HCEC 1CT (cell line): ENCODE measurements at regions not wholly inside any gene's neighbourhood (a gene's known extent, or its start where the extent isn't known, plus 50 kb on each side); places are given as distances from the start of the nearest gene placed in this dataset.
A peak's percentile ranks its signal among the peaks of the same experiment; 100 is the strongest.

Experiments used
- DNase-seq: peaks from one replicate; pipeline ENCODE4 v3.0.0-alpha.2; 2017

- DNase-seq, result no peak
Observed at GRCh38 chr9:108600896-108601295, 254.9 kb downstream of the ACTL7B start.

- DNase-seq, result no peak
Observed at GRCh38 chr9:108599571-108599970, 256.2 kb downstream of the ACTL7B start.

- no peak for DNase-seq
Observed at GRCh38 chr9:108591121-108591520, 264.7 kb downstream of the ACTL7B start.

- no peak for DNase-seq
Observed at GRCh38 chr9:108588246-108588645, 267.5 kb downstream of the ACTL7B start.

GRCh38 chr9:108586471-108587139 lies 269.2 kb downstream of the ACTL7B start:
- no peak for DNase-seq

- DNase-seq, result no peak
Observed at GRCh38 chr9:108584860-108585259, 270.9 kb downstream of the ACTL7B start.

GRCh38 chr9:108582726-108583125 lies 273.1 kb downstream of the ACTL7B start:
- DNase-seq, result no peak

- DNase-seq, result peak; percentile 41
Observed at GRCh38 chr9:108579757-108580439, 275.9 kb downstream of the ACTL7B start.

- DNase-seq, result no peak
Observed at GRCh38 chr9:108575276-108575675, 280.5 kb downstream of the ACTL7B start.

- DNase-seq, result peak; percentile 56
Observed at GRCh38 chr9:108569624-108570023, 286.2 kb downstream of the ACTL7B start.

GRCh38 chr9:108568093-108568492 lies 287.7 kb downstream of the ACTL7B start:
- DNase-seq, result no peak

- no peak for DNase-seq
Observed at GRCh38 chr9:108567571-108567970, 288.2 kb downstream of the ACTL7B start.

GRCh38 chr9:108565651-108566378 lies 290.0 kb downstream of the ACTL7B start:
- peak; percentile 75 for DNase-seq

- no peak for DNase-seq
Observed at GRCh38 chr9:108562176-108562575, 293.6 kb downstream of the ACTL7B start.

GRCh38 chr9:108559432-108559831 lies 296.4 kb downstream of the ACTL7B start:
- DNase-seq, result no peak

- no peak for DNase-seq
Observed at GRCh38 chr9:108554831-108555230, 301.0 kb downstream of the ACTL7B start.

- no peak for DNase-seq
Observed at GRCh38 chr9:108553111-108553635, 302.6 kb downstream of the ACTL7B start.

- DNase-seq, result no peak
Observed at GRCh38 chr9:108552459-108553040, 303.2 kb downstream of the ACTL7B start.

GRCh38 chr9:108551030-108551841 lies 304.6 kb downstream of the ACTL7B start:
- DNase-seq, result peak; percentile 96

- DNase-seq, result no peak
Observed at GRCh38 chr9:108550106-108550505, 305.7 kb downstream of the ACTL7B start.

- DNase-seq, result no peak
Observed at GRCh38 chr9:108549184-108549583, 306.6 kb downstream of the ACTL7B start.

GRCh38 chr9:108547411-108548135 lies 308.2 kb downstream of the ACTL7B start:
- no peak for DNase-seq
